ENCODE measurements at regions not wholly inside any gene's neighbourhood (a gene's known extent, or its start where the extent isn't known, plus 50 kb on each side); places are given as distances from the start of the nearest gene placed in this dataset.

DNA sequence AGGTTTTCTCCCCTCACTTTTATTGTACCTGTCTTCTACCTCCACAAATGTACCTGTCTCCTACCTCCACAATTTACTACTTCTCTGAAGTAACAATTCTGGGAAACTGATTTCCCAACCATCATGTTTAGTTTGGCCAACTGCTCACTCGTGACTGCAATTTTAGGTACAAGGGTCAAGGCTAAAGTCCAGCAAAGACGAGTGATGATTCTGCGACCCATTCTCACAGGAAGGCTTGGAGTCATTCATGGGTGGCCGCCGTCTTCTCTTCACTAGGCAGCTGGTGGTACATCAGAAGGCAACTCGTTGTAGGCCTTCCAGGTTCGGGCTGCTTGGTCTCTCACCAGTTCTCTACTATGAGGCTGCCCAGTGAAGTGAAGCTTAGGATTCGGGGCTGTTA is 483.8 kb upstream of the JARID2 start:
- TF ChIP-seq MXI1 (IDR thresholded peaks at IDR 0.05; ENCODE audit: low read depth, low read length) = no peak
- TF ChIP-seq, protein P1, sequence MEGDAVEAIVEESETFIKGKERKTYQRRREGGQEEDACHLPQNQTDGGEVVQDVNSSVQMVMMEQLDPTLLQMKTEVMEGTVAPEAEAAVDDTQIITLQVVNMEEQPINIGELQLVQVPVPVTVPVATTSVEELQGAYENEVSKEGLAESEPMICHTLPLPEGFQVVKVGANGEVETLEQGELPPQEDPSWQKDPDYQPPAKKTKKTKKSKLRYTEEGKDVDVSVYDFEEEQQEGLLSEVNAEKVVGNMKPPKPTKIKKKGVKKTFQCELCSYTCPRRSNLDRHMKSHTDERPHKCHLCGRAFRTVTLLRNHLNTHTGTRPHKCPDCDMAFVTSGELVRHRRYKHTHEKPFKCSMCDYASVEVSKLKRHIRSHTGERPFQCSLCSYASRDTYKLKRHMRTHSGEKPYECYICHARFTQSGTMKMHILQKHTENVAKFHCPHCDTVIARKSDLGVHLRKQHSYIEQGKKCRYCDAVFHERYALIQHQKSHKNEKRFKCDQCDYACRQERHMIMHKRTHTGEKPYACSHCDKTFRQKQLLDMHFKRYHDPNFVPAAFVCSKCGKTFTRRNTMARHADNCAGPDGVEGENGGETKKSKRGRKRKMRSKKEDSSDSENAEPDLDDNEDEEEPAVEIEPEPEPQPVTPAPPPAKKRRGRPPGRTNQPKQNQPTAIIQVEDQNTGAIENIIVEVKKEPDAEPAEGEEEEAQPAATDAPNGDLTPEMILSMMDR (IDR thresholded peaks at IDR 0.05) = no peak

All from SK-N-SH (cell line).